ENCODE measurements at regions not wholly inside any gene's neighbourhood (a gene's known extent, or its start where the extent isn't known, plus 50 kb on each side); places are given as distances from the start of the nearest gene placed in this dataset.
"Not testable (repeated sequence)": the region's sequence is repeated elsewhere in the genome, so short reads cannot be mapped to it uniquely, and the experiment has no call there.

GRCh38 chr4:158313566-158313965, 103.3 kb downstream of the TMEM144 start:
- DNase-seq (ENCODE audit: low spot score), result no peak

DNA sequence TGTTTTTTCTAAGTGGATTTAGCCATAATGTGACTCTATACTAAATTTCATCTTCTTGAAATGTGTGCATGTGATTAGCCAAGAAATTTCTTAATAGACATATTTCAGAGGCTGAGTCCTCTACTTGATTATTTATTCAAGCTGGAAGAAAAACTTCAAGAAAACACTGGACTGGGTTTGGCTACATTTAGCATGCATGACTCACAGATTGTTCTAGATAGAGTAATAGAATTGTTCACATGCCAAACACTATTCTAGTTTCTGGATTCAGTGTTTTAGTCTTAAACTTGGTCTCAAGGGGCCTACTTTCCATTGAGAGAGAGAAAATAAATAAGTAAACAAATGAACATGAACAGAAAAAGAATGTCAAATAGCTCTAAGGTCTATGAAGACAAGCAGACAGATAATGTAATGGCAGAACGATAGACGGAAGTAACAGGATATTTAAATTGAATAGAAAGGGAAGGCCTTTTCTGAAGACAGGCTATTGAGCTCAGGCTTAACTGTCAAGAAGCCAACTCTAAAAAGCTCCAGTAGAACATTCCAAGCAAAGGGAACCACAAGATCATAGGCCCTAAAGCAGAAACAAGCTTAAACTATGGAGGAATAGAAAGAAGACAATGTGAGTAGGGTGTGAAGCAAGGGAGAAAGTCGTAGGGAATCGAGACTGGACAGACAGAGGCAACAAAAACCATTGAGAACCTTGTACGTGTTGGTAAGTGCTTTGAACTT, 104.6 kb downstream of the TMEM144 start:
- DNase-seq (ENCODE audit: low spot score), result peak; percentile 73

- DNase-seq (ENCODE audit: low spot score), result no peak
Observed at GRCh38 chr4:158315706-158316105, 105.4 kb downstream of the TMEM144 start.

DNA sequence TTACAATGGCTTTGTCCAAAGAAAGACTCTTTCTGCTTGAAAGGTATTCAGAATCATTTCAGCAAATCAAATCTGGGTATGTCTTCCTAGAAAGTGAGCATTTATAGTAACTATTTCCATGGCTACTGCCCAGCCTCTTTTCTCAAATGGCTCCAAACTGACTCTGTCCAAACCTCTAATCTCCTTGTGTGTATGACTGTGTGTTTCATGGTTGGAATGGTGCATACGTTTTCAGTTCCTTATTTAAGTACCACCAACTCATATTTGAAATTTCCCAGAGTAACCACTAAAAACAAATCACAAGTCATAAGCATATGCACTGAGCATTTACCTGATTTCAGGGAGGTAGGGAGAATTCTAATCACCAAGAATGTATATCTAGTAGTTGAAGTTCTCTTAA, 106.0 kb downstream of the TMEM144 start:
- no peak for DNase-seq (ENCODE audit: low spot score)

DNA sequence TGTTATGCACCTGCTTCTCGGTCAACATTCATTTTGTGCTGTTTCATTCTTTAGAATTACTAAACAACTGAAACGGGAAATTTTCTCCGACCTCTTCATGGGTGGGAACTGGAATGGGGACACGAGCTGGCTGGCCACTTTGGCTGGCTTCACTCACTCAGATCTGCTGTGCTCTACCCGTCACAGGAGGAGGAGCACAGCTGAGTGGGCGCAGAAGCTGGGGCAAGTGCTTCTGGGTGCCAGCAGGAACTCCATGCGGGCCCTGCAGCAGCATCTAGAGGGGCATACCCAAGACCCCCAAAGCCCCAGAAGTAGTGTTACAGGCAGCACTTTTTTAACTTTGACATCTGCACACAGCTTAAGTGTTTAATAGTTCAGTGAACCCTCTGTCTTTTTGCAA, 109.6 kb downstream of the TMEM144 start:
- no peak for DNase-seq (ENCODE audit: low spot score)

DNA sequence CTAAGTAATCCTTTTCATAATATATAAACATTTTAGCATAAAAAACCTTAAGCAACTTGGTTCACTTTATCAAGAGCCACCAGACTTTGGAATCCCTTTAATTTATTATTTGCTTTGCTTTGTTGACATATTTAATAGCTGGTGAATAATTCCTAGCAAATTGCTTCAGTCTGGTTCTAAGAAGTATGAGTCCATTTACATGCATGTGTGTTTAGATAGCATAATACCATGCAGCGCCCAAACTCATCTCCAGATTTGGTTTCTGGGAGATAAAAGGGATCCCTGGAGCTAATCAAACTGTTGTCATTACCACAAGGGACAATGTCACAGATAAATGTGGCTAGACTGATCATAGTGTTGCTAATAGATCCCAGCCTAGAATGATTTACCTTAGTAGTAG, 111.8 kb downstream of the TMEM144 start:
- no peak for DNase-seq (ENCODE audit: low spot score)

DNA sequence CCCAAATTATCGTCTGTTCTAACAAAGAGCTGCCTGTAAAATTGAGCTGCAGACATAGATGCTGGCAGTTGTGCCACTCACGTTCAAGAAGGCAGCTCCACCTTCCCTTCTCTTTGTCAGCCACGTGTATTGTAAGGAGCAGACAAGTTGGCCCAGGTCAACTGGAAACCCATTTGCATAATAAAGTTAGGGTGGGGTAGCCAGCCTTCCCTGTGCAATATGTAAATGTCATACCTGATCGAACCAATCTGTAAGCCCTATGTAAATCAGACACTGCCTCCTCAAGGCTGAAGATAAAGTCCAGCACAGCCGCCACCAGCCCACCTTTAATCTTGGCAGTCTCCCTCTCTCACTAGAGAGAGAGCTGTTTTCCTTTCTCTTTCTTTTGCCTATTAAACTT, 117.2 kb downstream of the TMEM144 start:
- DNase-seq (ENCODE audit: low spot score), result no peak

GRCh38 chr4:158331863-158332262, 121.6 kb downstream of the TMEM144 start:
- no peak for DNase-seq (ENCODE audit: low spot score)

DNA sequence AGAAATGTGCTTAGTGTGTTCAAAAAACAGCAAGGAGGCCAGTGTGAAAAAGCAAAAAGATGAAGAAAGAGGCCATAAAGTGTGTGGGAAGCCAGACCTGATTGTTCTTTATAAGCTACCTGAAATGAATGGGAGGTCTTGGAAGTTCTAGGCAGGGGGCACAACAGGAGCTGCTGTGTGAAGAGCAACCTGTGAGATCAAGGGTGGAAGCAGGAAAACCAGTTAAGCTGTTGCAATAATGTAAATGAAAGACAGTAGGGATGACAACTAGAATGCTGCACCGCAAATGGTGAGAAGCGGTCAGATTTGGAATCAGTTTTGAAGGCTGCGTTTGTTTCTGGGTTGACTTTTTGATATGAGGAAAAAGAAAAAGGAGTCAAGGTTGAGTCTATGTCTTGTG, 123.5 kb downstream of the TMEM144 start:
- DNase-seq (ENCODE audit: low spot score), result no peak

GRCh38 chr4:158341896-158342295, 131.6 kb downstream of the TMEM144 start:
- no peak for DNase-seq (ENCODE audit: low spot score)

DNA sequence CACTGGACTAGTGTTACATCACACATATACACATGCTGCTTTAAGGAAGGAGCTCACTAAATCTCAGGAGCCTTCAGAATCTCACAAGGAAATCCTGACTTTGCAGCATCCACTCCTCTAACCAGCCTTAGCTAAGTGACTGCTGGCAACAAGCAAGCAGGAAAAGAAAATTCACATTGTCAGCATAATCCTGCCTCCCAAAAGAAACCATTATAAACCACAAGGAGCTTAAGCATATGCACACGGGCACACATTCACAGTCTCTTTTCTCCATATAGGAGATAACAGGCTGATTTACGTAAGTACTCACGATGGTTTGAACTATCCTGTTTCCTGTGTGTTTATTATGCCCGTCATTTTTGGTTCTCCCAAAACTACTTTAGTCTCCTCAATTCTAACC, 136.3 kb downstream of the TMEM144 start:
- peak; percentile 26 for DNase-seq (ENCODE audit: low spot score)

GRCh38 chr4:158347556-158347955, 137.3 kb downstream of the TMEM144 start:
- DNase-seq (ENCODE audit: low spot score), result peak; percentile 50

DNA sequence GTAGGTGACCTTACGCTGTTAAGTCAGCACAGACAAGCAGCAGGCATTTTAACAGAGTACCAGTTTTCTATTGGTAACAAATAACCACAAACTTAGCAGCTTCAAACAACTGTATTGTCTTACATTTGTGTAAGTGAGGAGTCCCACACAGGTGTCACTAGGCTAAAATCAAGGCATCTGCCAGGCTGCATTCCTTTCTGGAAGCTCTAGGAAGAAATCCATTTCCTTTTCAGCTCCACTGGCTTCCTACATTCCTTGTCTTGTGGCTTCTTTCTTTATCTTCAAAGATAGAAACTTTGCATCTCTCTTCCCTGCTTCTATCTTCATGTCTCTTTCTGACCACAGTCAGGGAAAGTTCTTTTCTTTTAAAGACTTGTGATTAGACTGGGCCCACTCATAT, 139.9 kb downstream of the TMEM144 start:
- DNase-seq (ENCODE audit: low spot score), result no peak

GRCh38 chr4:158353541-158354304, 143.4 kb downstream of the TMEM144 start:
- no peak for DNase-seq (ENCODE audit: low spot score)

GRCh38 chr4:158356301-158356700, 146.0 kb downstream of the TMEM144 start:
- DNase-seq (ENCODE audit: low spot score), result no peak

- not testable (repeated sequence) for DNase-seq (ENCODE audit: low spot score)
Observed at GRCh38 chr4:158367932-158368441, 153.7 kb upstream of the RXFP1 start.

GRCh38 chr4:158371158-158371557, 150.5 kb upstream of the RXFP1 start:
- DNase-seq (ENCODE audit: low spot score), result no peak

DNA sequence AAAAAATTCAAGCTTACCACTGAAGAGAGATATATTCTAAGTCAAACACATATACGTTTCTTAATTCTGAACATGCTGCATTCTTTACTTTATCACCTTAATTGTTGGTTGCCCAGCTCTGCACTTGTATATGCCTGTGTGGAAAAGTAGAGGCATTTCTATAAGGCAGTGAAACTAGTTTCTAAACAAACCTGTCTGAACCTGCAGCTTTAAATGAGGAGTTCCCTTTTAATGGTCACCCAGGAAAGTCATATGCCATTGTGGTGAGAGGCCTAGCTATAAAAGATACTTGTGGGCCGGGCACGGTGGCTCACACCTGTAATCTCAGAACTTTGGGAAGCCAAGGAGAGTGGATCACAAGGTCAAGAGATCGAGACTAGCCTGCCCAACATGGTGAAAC, 147.4 kb upstream of the RXFP1 start:
- DNase-seq (ENCODE audit: low spot score), result no peak

GRCh38 chr4:158376106-158376840, 145.4 kb upstream of the RXFP1 start:
- peak; percentile 5 for DNase-seq (ENCODE audit: low spot score)

GRCh38 chr4:158384414-158384813, 137.3 kb upstream of the RXFP1 start:
- no peak for DNase-seq (ENCODE audit: low spot score)

- no peak for DNase-seq (ENCODE audit: low spot score)
Observed at GRCh38 chr4:158395343-158395742, 126.3 kb upstream of the RXFP1 start.

GRCh38 chr4:158395889-158396288, 125.8 kb upstream of the RXFP1 start:
- DNase-seq (ENCODE audit: low spot score), result no peak
